Transverse colon (tissue), 4 donors: ENCODE measurements at regions not wholly inside any gene's neighbourhood (a gene's known extent, or its start where the extent isn't known, plus 50 kb on each side); places are given as distances from the start of the nearest gene placed in this dataset.
A peak's percentile ranks its signal among the peaks of the same experiment; 100 is the strongest.

Experiments
- DNase-seq: peaks from one replicate; pipeline ENCODE4 v3.0.0-alpha.2; 2019
- H3K27ac ChIP-seq, 4 donors: fragments of 200-600 bp; sonication (generic); 2 replicates each; pipeline ENCODE4 v1.5.1; 2016 to 2018; ENCODE audit warnings: inconsistent platforms in 4 of 4
- H3K27me3 ChIP-seq: fragments of 200-600 bp; sonication (generic); 2 replicates; pipeline ENCODE4 v1.5.1; 2017; ENCODE audit warnings: inconsistent platforms
- H3K36me3 ChIP-seq, 4 donors: fragments of 200-600 bp; sonication (generic); 2 replicates each; pipeline ENCODE4 v1.5.1; 2017 to 2019; ENCODE audit warnings: inconsistent platforms in 4 of 4
- H3K4me1 ChIP-seq, 4 donors: fragments of 200-600 bp; sonication (generic); 2 replicates each; pipeline ENCODE4 v1.5.1; 2017 to 2020; ENCODE audit warnings: inconsistent platforms in 4 of 4
- H3K4me3 ChIP-seq, 4 donors: fragments of 200-600 bp; sonication (generic); 1 replicate in 1 of 4; 2 replicates in 3 of 4; pipeline versions ENCODE4 v1.5.1 to v1.6.1; 2017 to 2019; ENCODE audit warnings: inconsistent platforms in 4 of 4
- H3K9me3 ChIP-seq, 2 donors: fragments of 200-600 bp; sonication (generic); 2 replicates each; pipeline ENCODE4 v1.5.1; 2017 to 2019; ENCODE audit warnings: inconsistent platforms in 2 of 2
- CTCF ChIP-seq, 5 experiments: fragments of 200-600 bp in 3 of 5; fragments of 450-650 bp in 2 of 5; sonication (generic) in 3 of 5; IDR thresholded peaks; 1 replicate in 2 of 5; 2 replicates in 3 of 5; pipeline ENCODE4 v1.5.1; 2016 to 2017; ENCODE audit warnings: antibody characterized with exemption in 5 of 5, inconsistent platforms in 3 of 5, mild to moderate bottlenecking in 2 of 5, moderate library complexity in 1 of 5
- EP300 ChIP-seq: sonication (generic); formaldehyde crosslinking; IDR thresholded peaks from one replicate; pipeline ENCODE4 v1.6.1; 2017; ENCODE audit warnings: antibody characterized with exemption, low read depth
- POLR2A ChIP-seq: fragments of 450-650 bp; IDR thresholded peaks from one replicate; pipeline ENCODE4 v1.6.1; 2016; ENCODE audit warnings: antibody characterized with exemption, mild to moderate bottlenecking, moderate library complexity
- POLR2AphosphoS5 ChIP-seq, 3 donors: sonication (generic); formaldehyde crosslinking; IDR thresholded peaks; one replicate each; pipeline ENCODE4 v1.6.1; 2016; ENCODE audit warnings: antibody characterized with exemption in 3 of 3
- WGBS, 2 donors: methylation state at CpG; one replicate each; pipeline ENCODE4 v1.1.5; 2018; ENCODE audit warnings: low coverage in 1 of 2; 5-methylcytosine and 5-hydroxymethylcytosine counted together
- in situ Hi-C, 4 donors: fragments of 200-750 bp; cut with MboI; loops; one replicate each; pipeline versions ENCODE4 v1.15.0 to v1.15.1; 2017; ENCODE audit warnings: low sequenced_read_pairs in 3 of 4, low pct_ligation_motif_present in 1 of 4, low pct_unique_long_range_greater_than_20kb in 1 of 4
- intact Hi-C: fragments of 100-400 bp; cut with DNase I; formaldehyde crosslinking; loops from one replicate; pipeline ENCODE4 v1.15.1; 2023; ENCODE audit warnings: low total_unique reads

GRCh38 chr13:76638181-76638580 is 248.0 kb downstream of the KCTD12 start:
- DNase-seq = no peak
- no peaks in the 10 kb centered on the region for H3K27me3 ChIP-seq
- peaks cover 0 to 2% (median 0%) of the 10 kb centered on the region in 4 donors for H3K4me1 ChIP-seq
- no peak overlapping the region for H3K4me3 ChIP-seq
- no peaks in the 10 kb centered on the region for H3K36me3 ChIP-seq
- TF ChIP-seq POLR2A (no peak), POLR2AphosphoS5 (IDR thresholded peaks at IDR 0.05) (no peak), CTCF (IDR thresholded peaks at IDR 0.05) (no peak), EP300 (no peak)
- 61 to 75% methylated on average over 3 of the region's 3 CpGs for WGBS, 2 donors
- in situ Hi-C loops = no loop called here
- intact Hi-C loops = no loop called here
- H3K27ac ChIP-seq = peak overlapping the region in 2 of 4 donors; percentile 16 to 38
- no peaks in the 10 kb centered on the region for H3K9me3 ChIP-seq

GRCh38 chr13:76637641-76638141 is 248.5 kb downstream of the KCTD12 start:
- H3K9me3 ChIP-seq = no peaks in the 10 kb centered on the region
- DNase-seq = no peak
- H3K4me3 ChIP-seq = no peak overlapping the region
- intact Hi-C loops = no loop called here
- H3K4me1 ChIP-seq = peaks cover 0 to 2% (median 0%) of the 10 kb centered on the region in 4 donors
- H3K36me3 ChIP-seq = no peaks in the 10 kb centered on the region
- H3K27me3 ChIP-seq = no peaks in the 10 kb centered on the region
- peak overlapping the region in 2 of 4 donors; percentile 16 to 38 for H3K27ac ChIP-seq
- 64 to 67% methylated on average over 2 of the region's 2 CpGs for WGBS, 2 donors
- no peak for TF ChIP-seq POLR2A
- no peak for TF ChIP-seq POLR2AphosphoS5 (IDR thresholded peaks at IDR 0.05)
- TF ChIP-seq CTCF (IDR thresholded peaks at IDR 0.05) = no peak
- TF ChIP-seq EP300 = no peak
- in situ Hi-C loops = no loop called here

GRCh38 chr13:76636829-76637228 is 249.4 kb downstream of the KCTD12 start:
- Histone ChIP-seq H3K27me3 (no peaks in the 10 kb centered on the region), H3K27ac (peak overlapping the region in 2 of 4 donors; percentile 16 to 38), H3K4me1 (peaks cover 0 to 2% (median 0%) of the 10 kb centered on the region in 4 donors), H3K36me3 (no peaks in the 10 kb centered on the region), H3K4me3 (no peak overlapping the region), H3K9me3 (no peaks in the 10 kb centered on the region)
- TF ChIP-seq CTCF (IDR thresholded peaks at IDR 0.05) (no peak), EP300 (no peak), POLR2A (no peak), POLR2AphosphoS5 (IDR thresholded peaks at IDR 0.05) (no peak)
- no peak for DNase-seq
- in situ Hi-C loops (no loop called here), intact Hi-C loops (no loop called here)
- 64 to 75% methylated on average over 2 of the region's 2 CpGs for WGBS, 2 donors

- intact Hi-C loops (no loop called here), in situ Hi-C loops (no loop called here)
- Histone ChIP-seq H3K4me3 (no peak overlapping the region), H3K27me3 (no peaks in the 10 kb centered on the region), H3K36me3 (no peaks in the 10 kb centered on the region), H3K4me1 (peaks cover 0 to 2% (median 0%) of the 10 kb centered on the region in 4 donors), H3K9me3 (no peaks in the 10 kb centered on the region), H3K27ac (peak overlapping the region in 1 of 4 donors; percentile 2)
- no peak for DNase-seq
- no peak for TF ChIP-seq POLR2A
- no peak for TF ChIP-seq CTCF (IDR thresholded peaks at IDR 0.05)
- TF ChIP-seq POLR2AphosphoS5 (IDR thresholded peaks at IDR 0.05) = no peak
- no peak for TF ChIP-seq EP300
- 77 to 78% methylated on average over 7 of the region's 7 CpGs for WGBS, 2 donors
Observed at GRCh38 chr13:76635232-76636230, 250.7 kb downstream of the KCTD12 start.
